ENCODE measurements at regions not wholly inside any gene's neighbourhood (a gene's known extent, or its start where the extent isn't known, plus 50 kb on each side); places are given as distances from the start of the nearest gene placed in this dataset.

- Histone ChIP-seq H3K36me3 (ENCODE audit: control insufficient read depth, insufficient read depth, low read length) (no peaks in the 10 kb centered on the region), H3K27me3 (ENCODE audit: control insufficient read depth, insufficient read depth, low read length) (no peaks in the 10 kb centered on the region), H3K27ac (ENCODE audit: low read depth, low read length) (no peak overlapping the region), H3K4me3 (ENCODE audit: low read length) (no peak overlapping the region), H3K9ac (ENCODE audit: low read length) (no peak overlapping the region), H3K4me1 (ENCODE audit: control insufficient read depth, insufficient read depth, low read length) (no peaks in the 10 kb centered on the region)
Observed at GRCh38 chr21:18460979-18461378, 57.4 kb upstream of the TMPRSS15 start.

- H3K27ac ChIP-seq (ENCODE audit: low read depth, low read length), result no peak overlapping the region
- no peak overlapping the region for H3K4me3 ChIP-seq (ENCODE audit: low read length)
- H3K4me1 ChIP-seq (ENCODE audit: control insufficient read depth, insufficient read depth, low read length), result no peaks in the 10 kb centered on the region
- no peaks in the 10 kb centered on the region for H3K27me3 ChIP-seq (ENCODE audit: control insufficient read depth, insufficient read depth, low read length)
- no peaks in the 10 kb centered on the region for H3K36me3 ChIP-seq (ENCODE audit: control insufficient read depth, insufficient read depth, low read length)
- H3K9ac ChIP-seq (ENCODE audit: low read length), result no peak overlapping the region
Observed at GRCh38 chr21:18461743-18462142, 58.2 kb upstream of the TMPRSS15 start.

DNA sequence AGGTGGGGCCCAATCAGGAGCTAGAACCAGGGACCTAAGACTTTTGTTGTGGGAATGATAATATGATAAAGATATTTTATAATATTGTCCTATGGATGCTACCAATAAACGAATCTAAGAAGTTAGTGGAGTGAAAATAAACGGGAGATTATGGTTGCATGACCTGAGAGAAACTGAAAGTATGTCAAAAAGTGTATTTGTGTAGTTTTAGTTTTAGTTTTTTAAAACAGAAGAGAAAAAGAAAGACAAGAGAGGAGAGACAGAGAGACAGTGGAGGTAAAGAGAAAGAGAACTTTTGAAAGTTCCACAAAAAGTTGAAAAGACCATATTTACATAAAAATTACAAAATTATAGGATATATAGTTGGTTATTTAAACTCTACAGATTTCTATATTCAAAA is 64.1 kb upstream of the TMPRSS15 start:
- Histone ChIP-seq H3K9ac (ENCODE audit: low read length) (no peak overlapping the region), H3K36me3 (ENCODE audit: control insufficient read depth, insufficient read depth, low read length) (no peaks in the 10 kb centered on the region), H3K27ac (ENCODE audit: low read depth, low read length) (no peak overlapping the region), H3K4me3 (ENCODE audit: low read length) (no peak overlapping the region), H3K4me1 (ENCODE audit: control insufficient read depth, insufficient read depth, low read length) (no peaks in the 10 kb centered on the region), H3K27me3 (ENCODE audit: control insufficient read depth, insufficient read depth, low read length) (no peaks in the 10 kb centered on the region)

- H3K9ac ChIP-seq (ENCODE audit: low read length), result no peak overlapping the region
- no peaks in the 10 kb centered on the region for H3K4me1 ChIP-seq (ENCODE audit: control insufficient read depth, insufficient read depth, low read length)
- no peaks in the 10 kb centered on the region for H3K36me3 ChIP-seq (ENCODE audit: control insufficient read depth, insufficient read depth, low read length)
- H3K27me3 ChIP-seq (ENCODE audit: control insufficient read depth, insufficient read depth, low read length), result no peaks in the 10 kb centered on the region
- H3K27ac ChIP-seq (ENCODE audit: low read depth, low read length), result no peak overlapping the region
- no peak overlapping the region for H3K4me3 ChIP-seq (ENCODE audit: low read length)
Observed at GRCh38 chr21:18468790-18469189, 65.2 kb upstream of the TMPRSS15 start.

- Histone ChIP-seq H3K4me1 (ENCODE audit: control insufficient read depth, insufficient read depth, low read length) (no peaks in the 10 kb centered on the region), H3K9ac (ENCODE audit: low read length) (no peak overlapping the region), H3K4me3 (ENCODE audit: low read length) (no peak overlapping the region), H3K27me3 (ENCODE audit: control insufficient read depth, insufficient read depth, low read length) (no peaks in the 10 kb centered on the region), H3K36me3 (ENCODE audit: control insufficient read depth, insufficient read depth, low read length) (no peaks in the 10 kb centered on the region), H3K27ac (ENCODE audit: low read depth, low read length) (no peak overlapping the region)
Observed at GRCh38 chr21:18476639-18477038, 73.1 kb upstream of the TMPRSS15 start.

GRCh38 chr21:18477043-18477442 is 73.5 kb upstream of the TMPRSS15 start:
- H3K4me1 ChIP-seq (ENCODE audit: control insufficient read depth, insufficient read depth, low read length), result no peaks in the 10 kb centered on the region
- H3K4me3 ChIP-seq (ENCODE audit: low read length), result no peak overlapping the region
- no peaks in the 10 kb centered on the region for H3K27me3 ChIP-seq (ENCODE audit: control insufficient read depth, insufficient read depth, low read length)
- no peak overlapping the region for H3K27ac ChIP-seq (ENCODE audit: low read depth, low read length)
- H3K36me3 ChIP-seq (ENCODE audit: control insufficient read depth, insufficient read depth, low read length), result no peaks in the 10 kb centered on the region
- no peak overlapping the region for H3K9ac ChIP-seq (ENCODE audit: low read length)

DNA sequence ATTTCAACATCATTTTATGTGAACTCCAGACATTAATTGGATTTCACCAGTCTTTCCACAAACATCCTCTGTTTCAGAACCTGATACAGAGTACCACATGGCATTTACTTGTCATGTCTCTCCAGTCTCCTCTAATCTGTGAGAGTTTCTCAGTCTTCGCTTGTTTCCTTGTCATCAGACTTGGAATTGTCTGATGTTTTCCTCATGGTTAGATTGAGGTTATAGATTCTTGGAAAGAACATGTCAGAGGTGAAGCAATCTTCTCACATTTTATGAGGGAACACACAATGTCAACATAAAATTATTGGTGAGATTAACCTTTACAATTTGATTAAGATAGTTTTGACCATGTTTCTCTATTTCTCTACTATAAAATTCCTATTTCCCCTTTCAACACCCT is 74.9 kb upstream of the TMPRSS15 start:
- Histone ChIP-seq H3K27me3 (ENCODE audit: control insufficient read depth, insufficient read depth, low read length) (no peaks in the 10 kb centered on the region), H3K9ac (ENCODE audit: low read length) (no peak overlapping the region), H3K36me3 (ENCODE audit: control insufficient read depth, insufficient read depth, low read length) (no peaks in the 10 kb centered on the region), H3K27ac (ENCODE audit: low read depth, low read length) (no peak overlapping the region), H3K4me1 (ENCODE audit: control insufficient read depth, insufficient read depth, low read length) (no peaks in the 10 kb centered on the region), H3K4me3 (ENCODE audit: low read length) (no peak overlapping the region)

- H3K27ac ChIP-seq (ENCODE audit: low read depth, low read length), result no peak overlapping the region
- H3K36me3 ChIP-seq (ENCODE audit: control insufficient read depth, insufficient read depth, low read length), result no peaks in the 10 kb centered on the region
- no peak overlapping the region for H3K4me3 ChIP-seq (ENCODE audit: low read length)
- no peaks in the 10 kb centered on the region for H3K27me3 ChIP-seq (ENCODE audit: control insufficient read depth, insufficient read depth, low read length)
- no peak overlapping the region for H3K9ac ChIP-seq (ENCODE audit: low read length)
- no peaks in the 10 kb centered on the region for H3K4me1 ChIP-seq (ENCODE audit: control insufficient read depth, insufficient read depth, low read length)
Observed at GRCh38 chr21:18488252-18488651, 84.7 kb upstream of the TMPRSS15 start.

DNA sequence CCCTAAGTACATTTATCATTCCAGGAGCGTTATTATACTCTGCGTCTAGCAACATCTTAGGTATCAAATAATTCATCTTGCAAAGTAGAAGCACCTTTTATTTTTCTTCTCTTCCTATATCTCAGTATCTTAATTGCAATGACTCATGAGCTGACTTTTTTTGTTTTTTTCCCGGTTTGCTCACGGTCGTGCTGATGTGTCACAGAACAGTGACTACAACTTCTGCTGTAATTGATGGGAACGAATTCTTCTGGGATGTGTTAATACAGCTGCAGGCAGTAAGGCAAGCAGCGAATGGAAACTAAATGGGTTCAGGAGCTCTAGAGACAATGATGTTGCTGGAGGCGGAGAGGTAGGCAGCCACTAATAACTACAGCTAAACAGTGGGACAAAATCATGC is 89.8 kb upstream of the TMPRSS15 start:
- no peaks in the 10 kb centered on the region for H3K27me3 ChIP-seq (ENCODE audit: control insufficient read depth, insufficient read depth, low read length)
- H3K36me3 ChIP-seq (ENCODE audit: control insufficient read depth, insufficient read depth, low read length), result no peaks in the 10 kb centered on the region
- no peak overlapping the region for H3K27ac ChIP-seq (ENCODE audit: low read depth, low read length)
- no peak overlapping the region for H3K4me3 ChIP-seq (ENCODE audit: low read length)
- H3K9ac ChIP-seq (ENCODE audit: low read length), result no peak overlapping the region
- H3K4me1 ChIP-seq (ENCODE audit: control insufficient read depth, insufficient read depth, low read length), result no peaks in the 10 kb centered on the region

DNA sequence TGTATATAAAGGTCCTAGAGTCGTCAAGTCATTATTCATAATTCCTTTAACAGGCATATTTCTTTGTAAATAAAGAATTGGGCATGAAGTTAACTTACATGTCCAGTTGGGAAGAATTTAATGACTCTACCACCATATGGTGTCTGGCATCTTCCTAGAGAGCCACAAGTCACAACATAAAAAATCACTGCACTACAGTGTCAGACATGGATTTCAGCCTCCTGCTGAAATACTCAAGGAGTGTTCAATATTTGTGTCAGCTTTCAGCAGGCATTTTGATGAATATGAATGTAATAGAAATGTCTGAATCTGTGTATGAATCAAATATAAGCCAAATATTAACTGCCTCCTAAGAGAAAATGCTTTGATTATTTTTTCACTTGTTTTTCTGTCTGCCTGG is 91.9 kb upstream of the TMPRSS15 start:
- no peak overlapping the region for H3K4me3 ChIP-seq (ENCODE audit: low read length)

DNA sequence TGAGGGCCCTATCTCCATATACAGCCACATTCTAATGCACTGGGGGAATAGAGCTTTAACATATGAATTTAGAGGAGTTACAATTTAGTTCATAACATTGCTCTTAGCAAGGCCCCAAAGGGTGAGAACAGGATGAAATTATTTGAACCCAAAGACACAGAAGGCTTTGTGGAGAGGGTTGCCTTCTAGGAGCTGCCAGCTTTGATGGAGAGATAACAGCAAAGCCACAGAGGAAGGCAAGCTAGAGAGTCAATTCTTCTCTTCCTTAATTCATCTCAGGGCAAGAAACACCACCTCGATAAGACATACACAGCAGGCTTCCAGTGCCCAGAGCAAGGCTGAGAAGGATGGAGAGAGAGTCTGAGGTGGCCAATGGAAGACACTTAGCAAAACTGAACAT is 94.8 kb upstream of the TMPRSS15 start:
- no peak overlapping the region for H3K4me3 ChIP-seq (ENCODE audit: low read length)
- no peaks in the 10 kb centered on the region for H3K27me3 ChIP-seq (ENCODE audit: control insufficient read depth, insufficient read depth, low read length)
- H3K4me1 ChIP-seq (ENCODE audit: control insufficient read depth, insufficient read depth, low read length), result no peaks in the 10 kb centered on the region
- no peak overlapping the region for H3K9ac ChIP-seq (ENCODE audit: low read length)
- no peak overlapping the region for H3K27ac ChIP-seq (ENCODE audit: low read depth, low read length)
- H3K36me3 ChIP-seq (ENCODE audit: control insufficient read depth, insufficient read depth, low read length), result no peaks in the 10 kb centered on the region

More for the DNA sequence above, 91.9 kb upstream of the TMPRSS15 start:
- H3K27ac ChIP-seq (ENCODE audit: low read depth, low read length), result no peak overlapping the region
- H3K9ac ChIP-seq (ENCODE audit: low read length), result no peak overlapping the region
- no peaks in the 10 kb centered on the region for H3K4me1 ChIP-seq (ENCODE audit: control insufficient read depth, insufficient read depth, low read length)
- H3K27me3 ChIP-seq (ENCODE audit: control insufficient read depth, insufficient read depth, low read length), result no peaks in the 10 kb centered on the region
- no peaks in the 10 kb centered on the region for H3K36me3 ChIP-seq (ENCODE audit: control insufficient read depth, insufficient read depth, low read length)

DNA sequence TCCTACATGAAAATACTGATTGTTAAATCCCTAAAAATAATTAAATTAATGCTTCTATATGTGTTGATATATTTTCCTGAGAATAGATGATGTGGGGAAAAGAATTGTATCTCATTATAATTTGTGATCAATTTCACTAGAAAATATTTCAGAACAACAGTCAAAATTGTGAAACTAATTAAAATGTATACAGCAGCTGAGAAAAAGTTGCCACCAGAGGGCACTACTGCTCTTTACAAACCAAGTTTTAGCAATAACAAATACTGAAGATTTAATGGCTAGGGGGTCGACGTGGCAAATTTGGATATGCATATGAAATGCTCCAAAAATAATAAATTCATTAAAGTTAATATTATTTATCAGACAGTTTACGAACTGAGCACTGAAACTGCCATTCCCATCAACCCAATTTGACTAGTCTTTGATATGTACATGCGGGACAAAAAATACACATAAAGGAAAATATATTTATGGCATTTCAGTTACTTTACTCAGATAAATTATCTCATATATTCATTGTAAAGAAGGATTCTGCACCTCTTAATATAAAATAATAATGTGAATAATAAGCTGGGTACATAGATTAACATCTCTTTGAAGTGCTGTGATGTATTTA is 96.3 kb upstream of the TMPRSS15 start:
- no peak overlapping the region for H3K4me3 ChIP-seq (ENCODE audit: low read length)
- no peaks in the 10 kb centered on the region for H3K27me3 ChIP-seq (ENCODE audit: control insufficient read depth, insufficient read depth, low read length)
- no peaks in the 10 kb centered on the region for H3K36me3 ChIP-seq (ENCODE audit: control insufficient read depth, insufficient read depth, low read length)
- H3K27ac ChIP-seq (ENCODE audit: low read depth, low read length), result no peak overlapping the region
- no peak overlapping the region for H3K9ac ChIP-seq (ENCODE audit: low read length)
- no peaks in the 10 kb centered on the region for H3K4me1 ChIP-seq (ENCODE audit: control insufficient read depth, insufficient read depth, low read length)

DNA sequence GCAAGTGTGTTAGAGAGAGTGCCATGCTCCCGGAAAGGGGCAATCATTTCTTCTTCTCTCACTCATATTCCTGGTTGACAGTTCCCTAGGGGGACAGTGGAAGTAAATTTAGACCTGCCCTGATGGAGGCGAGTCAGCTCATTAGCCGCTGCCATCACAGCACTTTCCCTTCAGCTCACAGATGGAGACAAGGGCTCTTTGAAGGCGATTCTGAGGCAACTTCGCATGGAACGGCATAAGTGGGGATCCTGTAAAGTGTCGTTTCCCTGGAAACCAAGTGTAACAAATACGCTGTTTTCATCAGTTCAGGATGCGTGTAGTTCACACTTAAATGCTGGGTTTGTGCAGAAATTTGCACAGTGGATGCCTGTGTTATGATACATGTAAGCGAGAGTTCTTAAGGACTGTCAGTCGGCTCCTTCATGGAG is 114.5 kb upstream of the TMPRSS15 start:
- Histone ChIP-seq H3K27ac (ENCODE audit: low read depth, low read length) (no peak overlapping the region), H3K36me3 (ENCODE audit: control insufficient read depth, insufficient read depth, low read length) (no peaks in the 10 kb centered on the region), H3K4me1 (ENCODE audit: control insufficient read depth, insufficient read depth, low read length) (peaks cover 4% of the 10 kb centered on the region), H3K9ac (ENCODE audit: low read length) (no peak overlapping the region), H3K27me3 (ENCODE audit: control insufficient read depth, insufficient read depth, low read length) (no peaks in the 10 kb centered on the region), H3K4me3 (ENCODE audit: low read length) (no peak overlapping the region)
